CD4-positive, alpha-beta T cell (primary cell): ENCODE measurements at regions not wholly inside any gene's neighbourhood (a gene's known extent, or its start where the extent isn't known, plus 50 kb on each side); places are given as distances from the start of the nearest gene placed in this dataset.

Experiments used
- ATAC-seq: fragments of 200-7000 bp; cut with Tn5 transposase; one replicate; pipeline ENCODE4 v1.10.0; 2022; ENCODE audit warnings: mild to moderate bottlenecking; ENCODE audit not compliant: poor library complexity
- CTCF ChIA-PET: fragments of 350-600 bp; sonication (Branson Sonifier 250); formaldehyde crosslinking; loops from one replicate; lab custom pipeline; 2021; ENCODE audit warnings: antibody characterized with exemption, inconsistent platforms; lab: Charles Lee
- POLR2A ChIA-PET: fragments of 350-600 bp; sonication (Branson Sonifier 250); formaldehyde crosslinking; loops from one replicate; lab custom pipeline; 2021; ENCODE audit warnings: antibody characterized with exemption, inconsistent platforms; lab: Charles Lee
- DNase-seq, 14 experiments: peaks; one replicate each; pipeline ENCODE4 v3.0.0-alpha.2; 2013 to 2020; ENCODE audit warnings: mixed read lengths in 2 of 14
- H3K27ac ChIP-seq, 2 donors: one replicate each; pipeline versions ENCODE4 v1.5.1 to v1.7.0; 2013; ENCODE audit warnings: low read length in 2 of 2, low read depth in 1 of 2, mild to moderate bottlenecking in 1 of 2
- H3K27me3 ChIP-seq, 2 experiments: 1 replicate in 1 of 2; 2 replicates in 1 of 2; pipeline versions ENCODE4 v1.6.1 to v1.7.0; 2013; ENCODE audit warnings: low read length in 2 of 2, control low read depth in 1 of 2, mild to moderate bottlenecking in 1 of 2, moderate library complexity in 1 of 2; ENCODE audit not compliant: insufficient read depth in 2 of 2, control insufficient read depth in 1 of 2
- H3K36me3 ChIP-seq: one replicate; pipeline ENCODE4 v1.6.1; 2013; ENCODE audit warnings: low read length, control low read depth; ENCODE audit not compliant: insufficient read depth
- H3K4me1 ChIP-seq: one replicate; pipeline ENCODE4 v1.6.1; 2013; ENCODE audit warnings: low read length, control low read depth; ENCODE audit not compliant: insufficient read depth
- H3K4me3 ChIP-seq: one replicate; pipeline ENCODE4 v1.5.1; 2013; ENCODE audit warnings: mild to moderate bottlenecking, low read length, moderate library complexity
- H3K9me3 ChIP-seq, 2 experiments: 1 replicate in 1 of 2; 2 replicates in 1 of 2; pipeline versions ENCODE4 v1.6.1 to v1.7.0; 2013; ENCODE audit warnings: low read length in 2 of 2, mild to moderate bottlenecking in 2 of 2, control low read depth in 1 of 2, moderate library complexity in 1 of 2; ENCODE audit not compliant: control insufficient read depth in 1 of 2, insufficient read depth in 1 of 2
- H3K27ac Mint-ChIP-seq: one replicate; pipeline ENCODE4 v1.8.0; 2020; ENCODE audit warnings: mixed read lengths
- H3K27me3 Mint-ChIP-seq: one replicate; pipeline ENCODE4 v1.8.0; 2021; ENCODE audit warnings: mixed read lengths
- H3K36me3 Mint-ChIP-seq: one replicate; pipeline ENCODE4 v1.8.0; 2021; ENCODE audit warnings: low read depth, mixed read lengths
- H3K4me1 Mint-ChIP-seq: one replicate; pipeline ENCODE4 v1.8.0; 2021; ENCODE audit warnings: low read depth, mixed read lengths
- H3K4me3 Mint-ChIP-seq: one replicate; pipeline ENCODE4 v1.8.0; 2020; ENCODE audit warnings: mild to moderate bottlenecking, mixed read lengths
- H3K9me3 Mint-ChIP-seq: one replicate; pipeline ENCODE4 v1.8.0; 2020; ENCODE audit warnings: mixed read lengths
- intact Hi-C, 2 experiments: fragments of 100-400 bp; cut with DNase I in 1 of 2; cut with micrococcal nuclease in 1 of 2; formaldehyde crosslinking; loops; one replicate each; pipeline versions ENCODE4 v1.15.1 to v1.9.0; 2023 to 2025; cut with DNase I, micrococcal nuclease
- TF ChIP-seq, protein P1 (sequence below): fragments of 200-600 bp; IDR thresholded peaks from one replicate; pipeline ENCODE4 v1.8.0; 2022; ENCODE audit warnings: antibody characterized with exemption, mild to moderate bottlenecking

GRCh38 chr4:10942156-10942555 lies 257.6 kb upstream of the CLNK start:
- ATAC-seq: no peak
- ChIA-PET CTCF (no interaction called here), POLR2A (no interaction called here)
- H3K4me3 Mint-ChIP-seq: no peak overlapping the region
- H3K36me3 Mint-ChIP-seq: no peaks in the 10 kb centered on the region
- H3K36me3 ChIP-seq: no peaks in the 10 kb centered on the region
- no peaks in the 10 kb centered on the region for H3K27me3 Mint-ChIP-seq
- H3K4me1 Mint-ChIP-seq: no peaks in the 10 kb centered on the region
- H3K27ac Mint-ChIP-seq: no peak overlapping the region
- H3K27me3 ChIP-seq: no peaks in the 10 kb centered on the region
- DNase-seq: no peak
- H3K9me3 Mint-ChIP-seq: peaks cover 7% of the 10 kb centered on the region
- TF ChIP-seq, protein P1, sequence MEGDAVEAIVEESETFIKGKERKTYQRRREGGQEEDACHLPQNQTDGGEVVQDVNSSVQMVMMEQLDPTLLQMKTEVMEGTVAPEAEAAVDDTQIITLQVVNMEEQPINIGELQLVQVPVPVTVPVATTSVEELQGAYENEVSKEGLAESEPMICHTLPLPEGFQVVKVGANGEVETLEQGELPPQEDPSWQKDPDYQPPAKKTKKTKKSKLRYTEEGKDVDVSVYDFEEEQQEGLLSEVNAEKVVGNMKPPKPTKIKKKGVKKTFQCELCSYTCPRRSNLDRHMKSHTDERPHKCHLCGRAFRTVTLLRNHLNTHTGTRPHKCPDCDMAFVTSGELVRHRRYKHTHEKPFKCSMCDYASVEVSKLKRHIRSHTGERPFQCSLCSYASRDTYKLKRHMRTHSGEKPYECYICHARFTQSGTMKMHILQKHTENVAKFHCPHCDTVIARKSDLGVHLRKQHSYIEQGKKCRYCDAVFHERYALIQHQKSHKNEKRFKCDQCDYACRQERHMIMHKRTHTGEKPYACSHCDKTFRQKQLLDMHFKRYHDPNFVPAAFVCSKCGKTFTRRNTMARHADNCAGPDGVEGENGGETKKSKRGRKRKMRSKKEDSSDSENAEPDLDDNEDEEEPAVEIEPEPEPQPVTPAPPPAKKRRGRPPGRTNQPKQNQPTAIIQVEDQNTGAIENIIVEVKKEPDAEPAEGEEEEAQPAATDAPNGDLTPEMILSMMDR: no peak
- H3K4me1 ChIP-seq: no peaks in the 10 kb centered on the region
- peaks cover 5 to 7% of the 10 kb centered on the region in 2 experiments for H3K9me3 ChIP-seq
- H3K27ac ChIP-seq: no peak overlapping the region
- no peak overlapping the region for H3K4me3 ChIP-seq
- intact Hi-C loops: no loop called here

DNA sequence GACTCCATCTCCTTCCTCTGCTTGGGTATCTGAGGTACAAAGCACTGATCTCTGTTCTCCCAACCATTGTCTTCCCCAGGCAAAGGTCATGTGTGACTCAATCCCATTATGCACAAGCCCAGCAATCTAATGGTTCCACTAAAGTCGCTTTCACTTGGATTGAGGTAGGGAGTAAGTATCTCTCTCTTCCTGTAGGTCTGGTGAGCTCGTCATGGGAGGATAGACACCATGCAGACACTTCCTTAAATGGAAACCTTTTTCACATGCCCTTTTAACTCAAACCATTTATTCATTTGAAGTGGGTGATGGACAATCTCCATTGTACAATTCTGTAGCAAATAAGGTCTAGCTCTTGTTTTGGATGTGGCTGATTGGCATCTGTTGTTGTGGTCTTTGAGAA lies 245.2 kb upstream of the CLNK start:
- no peaks in the 10 kb centered on the region for H3K9me3 Mint-ChIP-seq
- POLR2A ChIA-PET: no interaction called here
- Histone ChIP-seq H3K9me3 (no peaks in the 10 kb centered on the region), H3K27ac (no peak overlapping the region), H3K36me3 (no peaks in the 10 kb centered on the region), H3K27me3 (no peaks in the 10 kb centered on the region), H3K4me1 (no peaks in the 10 kb centered on the region), H3K4me3 (no peak overlapping the region)
- DNase-seq: no peak
- ATAC-seq: no peak
- H3K27ac Mint-ChIP-seq: no peak overlapping the region
- no peaks in the 10 kb centered on the region for H3K36me3 Mint-ChIP-seq
- no peaks in the 10 kb centered on the region for H3K27me3 Mint-ChIP-seq
- CTCF ChIA-PET: no interaction called here
- H3K4me1 Mint-ChIP-seq: no peaks in the 10 kb centered on the region
- TF ChIP-seq, protein P1: no peak
- intact Hi-C loops: no loop called here
- no peak overlapping the region for H3K4me3 Mint-ChIP-seq

GRCh38 chr4:10925996-10926395 lies 241.4 kb upstream of the CLNK start:
- Histone ChIP-seq H3K36me3 (no peaks in the 10 kb centered on the region), H3K27me3 (no peaks in the 10 kb centered on the region), H3K4me1 (no peaks in the 10 kb centered on the region), H3K4me3 (no peak overlapping the region), H3K9me3 (no peaks in the 10 kb centered on the region), H3K27ac (no peak overlapping the region)
- DNase-seq: no peak
- no peaks in the 10 kb centered on the region for H3K4me1 Mint-ChIP-seq
- no peaks in the 10 kb centered on the region for H3K36me3 Mint-ChIP-seq
- ChIA-PET POLR2A (no interaction called here), CTCF (no interaction called here)
- no peak overlapping the region for H3K4me3 Mint-ChIP-seq
- H3K27ac Mint-ChIP-seq: no peak overlapping the region
- TF ChIP-seq, protein P1: no peak
- intact Hi-C loops: no loop called here
- no peaks in the 10 kb centered on the region for H3K27me3 Mint-ChIP-seq
- ATAC-seq: no peak
- H3K9me3 Mint-ChIP-seq: no peaks in the 10 kb centered on the region
